ENCODE measurements at regions not wholly inside any gene's neighbourhood (a gene's known extent, or its start where the extent isn't known, plus 50 kb on each side); places are given as distances from the start of the nearest gene placed in this dataset.

- TF ChIP-seq CTCF (IDR thresholded peaks at IDR 0.05; ENCODE audit: borderline replicate concordance, extremely low read depth, low read length, poor library complexity, severe bottlenecking) (no peak), EZH2 (IDR thresholded peaks at IDR 0.05; ENCODE audit: borderline replicate concordance, low read depth, low read length, severe bottlenecking) (no peak)
Observed at GRCh38 chr3:102629943-102630342, 195.1 kb downstream of the ZPLD1 start.
